Inflammatory macrophage (primary cell): ENCODE measurements at regions not wholly inside any gene's neighbourhood (a gene's known extent, or its start where the extent isn't known, plus 50 kb on each side); places are given as distances from the start of the nearest gene placed in this dataset.
"Not testable (repeated sequence)": the region's sequence is repeated elsewhere in the genome, so short reads cannot be mapped to it uniquely, and the experiment has no call there.

Experiments
- DNase-seq, 2 donors: peaks; one replicate each; pipeline ENCODE4 v3.0.0-alpha.2; 2020 to 2022

GRCh38 chr22:47407461-47408025 is 645.1 kb downstream of the TBC1D22A start:
- no peak for DNase-seq

GRCh38 chr22:47406896-47407295 is 644.4 kb downstream of the TBC1D22A start:
- DNase-seq = no peak

GRCh38 chr22:47406180-47406834 is 643.9 kb downstream of the TBC1D22A start:
- no peak for DNase-seq

GRCh38 chr22:47405222-47405621 is 642.8 kb downstream of the TBC1D22A start:
- not testable (repeated sequence) for DNase-seq

GRCh38 chr22:47402876-47403525 is 640.6 kb downstream of the TBC1D22A start:
- DNase-seq = no peak

- no peak for DNase-seq
Measured at GRCh38 chr22:47401976-47402770, 639.7 kb downstream of the TBC1D22A start.

GRCh38 chr22:47401592-47401898 is 639.1 kb downstream of the TBC1D22A start:
- no peak for DNase-seq

GRCh38 chr22:47400701-47401591 is 638.5 kb downstream of the TBC1D22A start:
- DNase-seq = no peak

- not testable (repeated sequence) for DNase-seq
Measured at GRCh38 chr22:47400131-47400530, 637.7 kb downstream of the TBC1D22A start.

GRCh38 chr22:47398921-47399790 is 636.7 kb downstream of the TBC1D22A start:
- DNase-seq = no peak

GRCh38 chr22:47398491-47398890 is 636.0 kb downstream of the TBC1D22A start:
- no peak for DNase-seq

- DNase-seq = no peak
Measured at GRCh38 chr22:47397673-47398072, 635.2 kb downstream of the TBC1D22A start.

- no peak for DNase-seq
Measured at GRCh38 chr22:47396515-47396914, 634.1 kb downstream of the TBC1D22A start.

GRCh38 chr22:47396105-47396504 is 633.7 kb downstream of the TBC1D22A start:
- no peak for DNase-seq

GRCh38 chr22:47395481-47395880 is 633.0 kb downstream of the TBC1D22A start:
- DNase-seq = no peak

- DNase-seq = no peak
Measured at GRCh38 chr22:47394504-47395440, 632.3 kb downstream of the TBC1D22A start.

GRCh38 chr22:47393191-47393590 is 630.7 kb downstream of the TBC1D22A start:
- DNase-seq = no peak

GRCh38 chr22:47392729-47393128 is 630.3 kb downstream of the TBC1D22A start:
- no peak for DNase-seq

- DNase-seq = no peak
Measured at GRCh38 chr22:47392054-47392347, 629.6 kb downstream of the TBC1D22A start.
